ENCODE measurements at regions not wholly inside any gene's neighbourhood (a gene's known extent, or its start where the extent isn't known, plus 50 kb on each side); places are given as distances from the start of the nearest gene placed in this dataset.

DNA sequence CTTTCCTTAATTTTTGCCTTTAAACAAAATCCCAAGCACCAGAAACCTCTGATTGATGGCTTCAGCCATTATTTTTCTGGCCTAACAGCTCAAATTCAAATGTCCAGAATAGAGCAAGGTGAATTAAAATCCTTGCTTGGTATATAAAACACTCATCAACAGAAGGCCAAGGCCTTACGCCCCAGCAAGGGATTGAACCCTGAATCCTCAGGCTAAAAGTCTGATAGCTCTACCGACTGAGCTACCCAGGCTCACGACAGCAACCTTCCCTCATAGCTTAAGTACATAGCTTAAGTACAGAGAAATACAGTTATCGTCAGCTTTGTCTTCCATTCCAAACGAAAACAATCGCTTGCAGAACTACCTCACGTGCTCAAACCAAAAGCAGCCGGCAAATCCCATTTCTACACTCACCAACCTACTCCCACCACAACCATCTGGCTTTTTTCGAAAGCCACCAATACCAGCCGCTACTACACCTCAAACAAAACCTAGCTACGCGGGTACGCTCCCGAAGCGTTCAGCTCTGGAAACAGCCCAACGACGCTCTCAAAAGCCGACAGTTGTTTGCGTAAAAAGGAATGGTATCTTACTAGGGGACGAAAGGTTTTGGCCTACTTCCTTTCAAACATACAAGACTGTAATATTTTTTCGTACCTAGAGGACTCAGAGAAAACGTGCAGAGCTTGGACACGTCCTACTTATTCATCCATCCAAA, 167.5 kb downstream of the GPX5 start:
- H3K27ac ChIP-seq (ENCODE audit: low read length), result no peak overlapping the region
- H3K4me3 ChIP-seq (ENCODE audit: control insufficient read depth in 1 of 2, extremely low read depth in 1 of 2, low read length in 1 of 2), result no peak overlapping the region
- no peaks in the 10 kb centered on the region for H3K9me3 ChIP-seq
- H3K4me3 Mint-ChIP-seq, result no peak overlapping the region
- H3K27ac Mint-ChIP-seq, result peak overlapping the region in 1 of 2 donors; percentile 29
- POLR2A ChIA-PET, result no interaction called here
- no peaks in the 10 kb centered on the region for H3K36me3 ChIP-seq (ENCODE audit: control insufficient read depth in 2 of 2, extremely low read depth in 1 of 2, insufficient read depth in 1 of 2, low read length in 1 of 2)
- DNase-seq (no peak), ATAC-seq (replicated peaks in 1 of 4) (no peak)
- H3K4me1 ChIP-seq (ENCODE audit: control insufficient read depth in 1 of 2, extremely low read depth in 1 of 2, insufficient read depth in 2 of 2, low read length in 2 of 2), result peaks cover 0 to 6% of the 10 kb centered on the region in 2 experiments
- H3K27me3 ChIP-seq (replicated peaks in 1 of 2; ENCODE audit: control insufficient read depth in 2 of 2, extremely low read depth in 1 of 2, insufficient read depth in 2 of 2, low read length in 1 of 2), result peaks cover 28 to 47% of the 10 kb centered on the region in 2 experiments
- CTCF ChIA-PET, result no interaction called here
- H3K36me3 Mint-ChIP-seq, result no peaks in the 10 kb centered on the region
- H3K4me1 Mint-ChIP-seq, result peaks cover 7 to 32% (median 10%) of the 10 kb centered on the region in 3 donors
- H3K27me3 Mint-ChIP-seq, result peaks cover 90 to 93% of the 10 kb centered on the region in 2 donors
- WGBS (ENCODE audit: insufficient coverage), result 42% methylated on average over 11 of the region's 23 CpGs
- H3K9me3 Mint-ChIP-seq, result no peaks in the 10 kb centered on the region

DNA sequence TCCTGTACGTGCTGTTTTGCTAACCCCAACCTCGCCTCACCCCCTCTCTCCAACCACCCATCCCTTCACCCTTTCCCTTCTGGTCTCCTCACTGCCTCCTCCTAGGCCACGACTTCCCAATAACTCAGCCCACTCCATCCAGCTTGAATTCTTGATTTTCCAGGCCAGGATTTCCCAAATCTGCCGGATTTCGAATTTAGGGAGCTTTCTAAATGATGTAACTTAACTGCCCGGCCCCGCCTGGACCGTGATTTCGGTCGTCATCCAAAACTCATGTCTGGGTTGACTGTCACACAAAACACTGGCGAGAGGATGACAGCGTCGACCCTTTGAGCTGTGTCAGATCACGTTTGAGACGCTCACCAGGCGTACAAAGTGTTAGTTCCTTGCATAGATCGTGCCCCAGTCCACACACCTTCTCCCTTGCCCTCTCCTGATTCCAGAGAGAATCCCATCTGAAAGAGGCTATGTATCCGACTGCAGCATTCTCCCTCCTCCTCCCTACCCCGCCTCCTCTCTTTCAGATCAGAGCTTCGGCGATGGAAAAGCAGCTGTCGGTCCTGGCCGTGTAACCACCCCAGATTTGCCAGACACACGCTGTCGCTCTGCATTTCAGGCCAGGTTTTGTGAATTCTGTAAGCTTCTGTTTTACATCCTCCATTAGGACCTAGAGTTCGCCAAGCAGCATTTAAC, 168.2 kb downstream of the GPX5 start:
- no peak for ATAC-seq (replicated peaks in 1 of 4)
- Histone ChIP-seq H3K4me3 (ENCODE audit: control insufficient read depth in 1 of 2, extremely low read depth in 1 of 2, low read length in 1 of 2) (no peak overlapping the region), H3K36me3 (ENCODE audit: control insufficient read depth in 2 of 2, extremely low read depth in 1 of 2, insufficient read depth in 1 of 2, low read length in 1 of 2) (no peaks in the 10 kb centered on the region), H3K27me3 (replicated peaks in 1 of 2; ENCODE audit: control insufficient read depth in 2 of 2, extremely low read depth in 1 of 2, insufficient read depth in 2 of 2, low read length in 1 of 2) (peaks cover 28 to 47% of the 10 kb centered on the region in 2 experiments), H3K4me1 (ENCODE audit: control insufficient read depth in 1 of 2, extremely low read depth in 1 of 2, insufficient read depth in 2 of 2, low read length in 2 of 2) (peaks cover 0 to 6% of the 10 kb centered on the region in 2 experiments), H3K27ac (ENCODE audit: low read length) (no peak overlapping the region), H3K9me3 (no peaks in the 10 kb centered on the region)
- Mint-ChIP-seq H3K36me3 (no peaks in the 10 kb centered on the region), H3K4me3 (peak overlapping the region in 1 of 3 donors; percentile 10), H3K27ac (peak overlapping the region in 1 of 2 donors; percentile 29), H3K9me3 (no peaks in the 10 kb centered on the region), H3K27me3 (peaks cover 91 to 96% of the 10 kb centered on the region in 2 donors), H3K4me1 (peaks cover 7 to 32% (median 10%) of the 10 kb centered on the region in 3 donors)
- POLR2A ChIA-PET, result no interaction called here
- 17% methylated on average over 26 of the region's 26 CpGs for WGBS (ENCODE audit: insufficient coverage)
- DNase-seq, result no peak
- CTCF ChIA-PET, result no interaction called here

DNA sequence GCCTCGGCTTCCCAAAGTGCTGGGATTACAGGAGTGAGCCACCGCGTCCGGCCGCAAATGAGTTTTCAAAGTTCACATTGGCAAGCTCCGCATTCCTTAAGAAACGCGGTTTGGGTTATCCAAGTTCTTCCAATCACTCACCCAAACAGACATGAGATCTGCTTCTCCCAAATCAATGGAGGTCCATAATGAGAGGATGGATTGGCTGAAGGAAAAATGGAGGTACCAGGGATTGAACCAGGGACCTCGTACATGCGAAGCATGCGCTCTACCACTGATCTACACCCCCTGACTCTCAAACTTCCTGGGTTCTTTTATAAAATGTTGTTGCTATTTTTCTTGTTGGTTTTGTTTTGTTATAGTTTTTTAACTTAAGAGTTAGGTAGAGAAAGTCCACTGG, 170.0 kb downstream of the GPX5 start:
- peaks cover 90 to 97% of the 10 kb centered on the region in 2 donors for H3K27me3 Mint-ChIP-seq
- ChIA-PET POLR2A (no interaction called here), CTCF (no interaction called here)
- H3K36me3 Mint-ChIP-seq, result no peaks in the 10 kb centered on the region
- no peak overlapping the region for H3K4me3 ChIP-seq (ENCODE audit: control insufficient read depth in 1 of 2, extremely low read depth in 1 of 2, low read length in 1 of 2)
- DNase-seq (no peak), ATAC-seq (replicated peaks in 1 of 4) (no peak)
- H3K27ac Mint-ChIP-seq, result no peak overlapping the region
- H3K4me1 ChIP-seq (ENCODE audit: control insufficient read depth in 1 of 2, extremely low read depth in 1 of 2, insufficient read depth in 2 of 2, low read length in 2 of 2), result peaks cover 0 to 6% of the 10 kb centered on the region in 2 experiments
- H3K4me3 Mint-ChIP-seq, result peak overlapping the region in 1 of 3 donors; percentile 22
- no CpG with 5 or more reads among the region's 11 CpGs for WGBS (ENCODE audit: insufficient coverage)
- H3K9me3 Mint-ChIP-seq, result no peaks in the 10 kb centered on the region
- peaks cover 7 to 32% (median 10%) of the 10 kb centered on the region in 3 donors for H3K4me1 Mint-ChIP-seq
- H3K27ac ChIP-seq (ENCODE audit: low read length), result no peak overlapping the region
- H3K9me3 ChIP-seq, result no peaks in the 10 kb centered on the region
- peaks cover 24 to 54% of the 10 kb centered on the region in 2 experiments for H3K27me3 ChIP-seq (replicated peaks in 1 of 2; ENCODE audit: control insufficient read depth in 2 of 2, extremely low read depth in 1 of 2, insufficient read depth in 2 of 2, low read length in 1 of 2)
- H3K36me3 ChIP-seq (ENCODE audit: control insufficient read depth in 2 of 2, extremely low read depth in 1 of 2, insufficient read depth in 1 of 2, low read length in 1 of 2), result no peaks in the 10 kb centered on the region

DNA sequence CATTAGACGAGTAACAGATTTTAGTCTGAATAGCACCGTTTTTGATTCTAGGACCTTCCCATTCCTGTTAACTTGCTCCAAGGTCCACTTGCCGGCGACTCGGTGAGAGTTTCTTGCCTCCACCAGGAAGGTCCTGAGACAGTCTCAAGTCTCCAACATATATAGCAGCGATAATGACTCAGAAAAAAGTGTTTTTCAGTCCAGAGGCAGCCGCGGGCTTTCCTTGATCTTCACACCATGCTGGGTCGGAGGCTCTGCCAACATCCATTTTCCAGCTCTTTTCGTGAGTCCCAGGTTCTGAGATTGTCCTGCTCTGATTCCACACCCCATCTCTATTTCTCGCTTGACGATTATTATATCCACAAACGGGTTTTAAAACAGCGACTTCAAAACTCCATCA, 170.5 kb downstream of the GPX5 start:
- H3K36me3 ChIP-seq (ENCODE audit: control insufficient read depth in 2 of 2, extremely low read depth in 1 of 2, insufficient read depth in 1 of 2, low read length in 1 of 2), result no peaks in the 10 kb centered on the region
- H3K4me3 ChIP-seq (ENCODE audit: control insufficient read depth in 1 of 2, extremely low read depth in 1 of 2, low read length in 1 of 2), result no peak overlapping the region
- H3K9me3 Mint-ChIP-seq, result no peaks in the 10 kb centered on the region
- no peaks in the 10 kb centered on the region for H3K36me3 Mint-ChIP-seq
- CTCF ChIA-PET, result no interaction called here
- H3K27ac Mint-ChIP-seq, result no peak overlapping the region
- peak overlapping the region in 1 of 3 donors; percentile 22 for H3K4me3 Mint-ChIP-seq
- POLR2A ChIA-PET, result no interaction called here
- WGBS (ENCODE audit: insufficient coverage), result 17% methylated on average over 9 of the region's 14 CpGs
- ATAC-seq (replicated peaks in 1 of 4) (no peak), DNase-seq (no peak)
- peaks cover 7 to 32% (median 10%) of the 10 kb centered on the region in 3 donors for H3K4me1 Mint-ChIP-seq
- no peak overlapping the region for H3K27ac ChIP-seq (ENCODE audit: low read length)
- peaks cover 24 to 52% of the 10 kb centered on the region in 2 experiments for H3K27me3 ChIP-seq (replicated peaks in 1 of 2; ENCODE audit: control insufficient read depth in 2 of 2, extremely low read depth in 1 of 2, insufficient read depth in 2 of 2, low read length in 1 of 2)
- peaks cover 0 to 6% of the 10 kb centered on the region in 2 experiments for H3K4me1 ChIP-seq (ENCODE audit: control insufficient read depth in 1 of 2, extremely low read depth in 1 of 2, insufficient read depth in 2 of 2, low read length in 2 of 2)
- H3K27me3 Mint-ChIP-seq, result peaks cover 89 to 97% of the 10 kb centered on the region in 2 donors
- H3K9me3 ChIP-seq, result no peaks in the 10 kb centered on the region

DNA sequence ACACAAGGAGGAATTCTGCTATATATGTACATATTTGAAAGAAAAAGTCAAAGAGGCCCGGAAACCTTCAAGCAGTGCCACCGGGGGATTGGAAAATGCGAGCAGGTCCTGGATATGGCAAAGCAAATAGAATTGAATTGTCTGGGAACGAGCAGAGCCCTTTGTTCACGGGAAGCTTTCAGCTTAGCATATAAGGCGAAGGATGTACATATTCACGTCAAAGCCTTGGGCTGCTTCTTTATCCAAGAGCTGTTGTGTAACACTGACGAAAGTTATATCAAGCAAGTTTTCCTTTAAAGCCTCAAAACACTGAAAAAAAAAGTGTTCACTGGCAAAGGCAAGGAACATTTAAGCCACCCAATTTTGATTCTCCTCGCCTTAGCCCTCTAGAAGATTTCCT, 171.0 kb downstream of the GPX5 start:
- H3K4me1 Mint-ChIP-seq, result peaks cover 7 to 32% (median 10%) of the 10 kb centered on the region in 3 donors
- no peak for ATAC-seq (replicated peaks in 1 of 4)
- Histone ChIP-seq H3K4me1 (ENCODE audit: control insufficient read depth in 1 of 2, extremely low read depth in 1 of 2, insufficient read depth in 2 of 2, low read length in 2 of 2) (peaks cover 0 to 6% of the 10 kb centered on the region in 2 experiments), H3K36me3 (ENCODE audit: control insufficient read depth in 2 of 2, extremely low read depth in 1 of 2, insufficient read depth in 1 of 2, low read length in 1 of 2) (no peaks in the 10 kb centered on the region), H3K4me3 (ENCODE audit: control insufficient read depth in 1 of 2, extremely low read depth in 1 of 2, low read length in 1 of 2) (no peak overlapping the region), H3K9me3 (no peaks in the 10 kb centered on the region), H3K27me3 (replicated peaks in 1 of 2; ENCODE audit: control insufficient read depth in 2 of 2, extremely low read depth in 1 of 2, insufficient read depth in 2 of 2, low read length in 1 of 2) (peaks cover 21 to 52% of the 10 kb centered on the region in 2 experiments), H3K27ac (ENCODE audit: low read length) (no peak overlapping the region)
- peaks cover 89 to 96% of the 10 kb centered on the region in 2 donors for H3K27me3 Mint-ChIP-seq
- WGBS (ENCODE audit: insufficient coverage), result 21% methylated on average over 7 of the region's 9 CpGs
- DNase-seq, result no peak
- H3K27ac Mint-ChIP-seq, result no peak overlapping the region
- H3K4me3 Mint-ChIP-seq, result no peak overlapping the region
- H3K9me3 Mint-ChIP-seq, result no peaks in the 10 kb centered on the region
- H3K36me3 Mint-ChIP-seq, result no peaks in the 10 kb centered on the region
- ChIA-PET POLR2A (no interaction called here), CTCF (no interaction called here)

DNA sequence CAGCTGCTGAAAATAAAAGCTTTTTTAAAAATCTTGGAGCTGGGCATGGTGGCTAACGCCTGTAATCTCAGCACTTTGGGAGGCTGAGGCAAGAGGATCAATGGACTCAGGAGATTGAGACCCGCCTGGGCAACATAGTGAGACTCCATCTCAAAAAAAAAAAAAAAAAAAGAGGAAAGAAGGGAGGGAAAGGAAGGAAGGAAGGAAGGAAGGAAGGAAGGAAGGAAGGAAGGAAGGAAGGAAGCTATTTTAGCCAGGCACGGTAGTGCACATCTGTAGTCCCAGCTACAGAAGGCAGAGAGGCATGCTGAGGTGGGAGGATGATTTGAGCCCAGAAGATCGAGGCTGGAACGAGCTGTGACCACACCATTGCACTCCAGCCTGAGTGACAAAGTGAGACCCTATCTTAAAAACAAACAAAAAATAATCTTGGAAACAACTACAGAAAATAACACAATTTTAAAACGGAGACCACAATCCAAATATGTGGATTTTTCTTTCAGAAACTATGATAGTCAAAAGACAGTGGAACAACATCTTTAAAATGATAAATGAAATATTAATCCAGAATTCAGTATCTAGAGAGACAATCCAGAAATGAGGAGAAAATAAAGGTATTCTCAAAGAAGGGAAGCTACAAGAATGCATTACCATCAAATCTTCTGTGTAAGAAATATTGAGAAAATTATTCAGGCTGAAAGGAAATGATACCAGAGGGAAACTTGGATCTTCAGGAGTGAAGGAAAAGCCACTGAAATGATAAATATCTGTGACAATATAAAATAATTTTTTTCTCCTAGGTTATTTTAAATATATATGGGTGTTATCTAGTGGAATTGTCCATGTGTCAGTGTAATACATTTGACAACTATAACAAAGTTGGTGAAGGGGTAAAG, 182.0 kb downstream of the GPX5 start:
- peaks cover 5% of the 10 kb centered on the region for H3K9me3 ChIP-seq
- no peak overlapping the region for H3K4me3 ChIP-seq (ENCODE audit: control insufficient read depth in 1 of 2, extremely low read depth in 1 of 2, low read length in 1 of 2)
- DNase-seq (no peak), ATAC-seq (replicated peaks in 1 of 4) (no peak)
- no peak overlapping the region for H3K27ac Mint-ChIP-seq
- no peaks in the 10 kb centered on the region for H3K36me3 ChIP-seq (ENCODE audit: control insufficient read depth in 2 of 2, extremely low read depth in 1 of 2, insufficient read depth in 1 of 2, low read length in 1 of 2)
- POLR2A ChIA-PET, result interaction anchor here in 1 of 2 donors (0.7 kb wide), 1 partner anchor 1023 kb away, joined by 7 read pairs; no protein-coding TSS in a partner anchor
- peaks cover 0 to 8% of the 10 kb centered on the region in 2 experiments for H3K4me1 ChIP-seq (ENCODE audit: control insufficient read depth in 1 of 2, extremely low read depth in 1 of 2, insufficient read depth in 2 of 2, low read length in 2 of 2)
- peaks cover 7 to 13% (median 10%) of the 10 kb centered on the region in 3 donors for H3K4me1 Mint-ChIP-seq
- H3K27me3 ChIP-seq (replicated peaks in 1 of 2; ENCODE audit: control insufficient read depth in 2 of 2, extremely low read depth in 1 of 2, insufficient read depth in 2 of 2, low read length in 1 of 2), result peaks cover 14 to 38% of the 10 kb centered on the region in 2 experiments
- H3K4me3 Mint-ChIP-seq, result no peak overlapping the region
- no CpG with 5 or more reads among the region's 6 CpGs for WGBS (ENCODE audit: insufficient coverage)
- H3K27me3 Mint-ChIP-seq, result peaks cover 80 to 89% of the 10 kb centered on the region in 2 donors
- H3K27ac ChIP-seq (ENCODE audit: low read length), result no peak overlapping the region
- CTCF ChIA-PET, result interaction anchor here in 1 of 2 donors (0.6 to 0.7 kb wide), 2 partner anchors 30 to 235 kb away, joined by 3 read pairs; no protein-coding TSS in a partner anchor
- H3K9me3 Mint-ChIP-seq, result peaks cover 9 to 25% (median 20%) of the 10 kb centered on the region in 3 donors
- peaks cover 16% of the 10 kb centered on the region for H3K36me3 Mint-ChIP-seq

Measured in T-cell (primary cell).